ENCODE measurements at regions not wholly inside any gene's neighbourhood (a gene's known extent, or its start where the extent isn't known, plus 50 kb on each side); places are given as distances from the start of the nearest gene placed in this dataset.

GRCh38 chr1:4310396-4310923, 343.9 kb upstream of the AJAP1 start:
- Histone ChIP-seq H3K9me1 (ENCODE audit: insufficient read depth, low read length) (no peaks in the 10 kb centered on the region), H2AK9ac (replicated peaks; ENCODE audit: low read depth, low read length, poor library complexity) (no peak overlapping the region), H3K27ac (ENCODE audit: insufficient read depth, low read length) (no peak overlapping the region), H3K79me1 (ENCODE audit: low read depth in 1 of 2, low read length in 2 of 2) (no peaks in the 10 kb centered on the region), H3K4ac (ENCODE audit: low read depth, low read length) (no peak overlapping the region), H2AK5ac (ENCODE audit: low read depth, low read length) (no peak overlapping the region), H4K5ac (ENCODE audit: low read depth, low read length) (no peak overlapping the region), H3K36me3 (ENCODE audit: control insufficient read depth, insufficient read depth, low read length) (no peaks in the 10 kb centered on the region), H3K18ac (ENCODE audit: low read depth, low read length) (no peak overlapping the region), H2BK120ac (ENCODE audit: low read depth, low read length) (no peak overlapping the region), H3K56ac (ENCODE audit: extremely low read depth, insufficient read depth, low read length) (no peak overlapping the region), H4K8ac (ENCODE audit: low read depth in 2 of 2, low read length in 2 of 2) (no peak overlapping the region), H4K20me1 (ENCODE audit: insufficient read depth, low read length) (no peaks in the 10 kb centered on the region), H3K27me3 (ENCODE audit: control insufficient read depth, insufficient read depth, low read length) (no peaks in the 10 kb centered on the region), H2BK5ac (ENCODE audit: low read depth, low read length, poor library complexity, severe bottlenecking) (no peak overlapping the region), H3K14ac (replicated peaks; ENCODE audit: low read depth, low read length) (no peak overlapping the region), H4K91ac (ENCODE audit: insufficient read depth, low read depth, low read length) (no peak overlapping the region), H3K9ac (ENCODE audit: low read depth, low read length) (no peak overlapping the region), H3K4me3 (ENCODE audit: insufficient read depth, low read depth, low read length) (no peak overlapping the region), H3K4me2 (ENCODE audit: low read depth, low read length) (no peak overlapping the region), H3K9me3 (ENCODE audit: control insufficient read depth, insufficient read depth, low read length) (peaks cover 40% of the 10 kb centered on the region), H2BK15ac (ENCODE audit: low read depth, low read length) (no peak overlapping the region), H3K23ac (ENCODE audit: low read depth, low read length) (no peak overlapping the region), H2AFZ (replicated peaks; ENCODE audit: low read length, poor library complexity) (no peak overlapping the region), H3K4me1 (ENCODE audit: control insufficient read depth, insufficient read depth, low read length) (no peaks in the 10 kb centered on the region), H2BK20ac (ENCODE audit: low read depth, low read length) (no peak overlapping the region)
- ChIA-PET CTCF (no interaction called here), POLR2A (ENCODE audit: unreplicated experiment) (no interaction called here)
- no TSS peak for BruUV-seq (replicated peaks)
- dilution Hi-C loops (cut with HindIII; ENCODE audit: low sequenced_read_pairs, unreplicated experiment) (no loop called here), intact Hi-C loops (cut with micrococcal nuclease) (no loop called here), in situ Hi-C loops (cut with MboI; ENCODE audit: low sequenced_read_pairs) (no loop called here)
- TF ChIP-seq CHD1 (IDR thresholded peaks at IDR 0.05; ENCODE audit: low read depth, low read length) (no peak), RAD21 (IDR thresholded peaks at IDR 0.05; ENCODE audit: low read length) (no peak), POLR2A (IDR thresholded peaks at IDR 0.05; ENCODE audit: low read depth, low read length) (no peak), RCOR1 (IDR thresholded peaks at IDR 0.05; ENCODE audit: insufficient replicate concordance, low read length) (no peak), USF2 (IDR thresholded peaks at IDR 0.05; ENCODE audit: low read depth, low read length) (no peak), FOS (IDR thresholded peaks at IDR 0.05; ENCODE audit: low read depth, low read length) (no peak), MAFK (IDR thresholded peaks at IDR 0.05; ENCODE audit: low read depth, low read length) (no peak)
- no CpG with 5 or more reads among the region's 9 CpGs for WGBS, 2 experiments (ENCODE audit: extremely low coverage in 2 of 2, insufficient read length in 1 of 2)
- ATAC-seq (ENCODE audit: low read depth) (no peak), DNase-seq (no peak)
